H9 (cell line): ENCODE measurements at regions not wholly inside any gene's neighbourhood (a gene's known extent, or its start where the extent isn't known, plus 50 kb on each side); places are given as distances from the start of the nearest gene placed in this dataset.

Experiments used
- DNase-seq: peaks from one replicate; pipeline ENCODE4 v3.0.0-alpha.2; 2017
- H2AFZ ChIP-seq: one replicate; pipeline ENCODE4 v1.6.1; 2013; ENCODE audit warnings: mild to moderate bottlenecking, low read length, control low read depth, moderate library complexity
- H2AK5ac ChIP-seq: 2 replicates; pipeline ENCODE4 v1.6.1; 2013; ENCODE audit warnings: low read length, control low read depth, mixed read lengths; ENCODE audit not compliant: insufficient read length
- H2BK120ac ChIP-seq: one replicate; pipeline ENCODE4 v1.6.1; 2013; ENCODE audit warnings: low read depth, mild to moderate bottlenecking, low read length, control low read depth, inconsistent platforms; ENCODE audit not compliant: poor library complexity, severe bottlenecking
- H2BK12ac ChIP-seq: 2 replicates; pipeline ENCODE4 v1.6.1; 2013; ENCODE audit warnings: low read length, control low read depth, mixed read lengths, low read depth; ENCODE audit not compliant: insufficient read length
- H2BK15ac ChIP-seq: 2 replicates; pipeline ENCODE4 v1.6.1; 2013; ENCODE audit warnings: low read depth, low read length, control low read depth
- H2BK20ac ChIP-seq: one replicate; pipeline ENCODE4 v1.6.1; 2013; ENCODE audit warnings: low read depth, mild to moderate bottlenecking, low read length, control low read depth, inconsistent platforms; ENCODE audit not compliant: poor library complexity, severe bottlenecking
- H2BK5ac ChIP-seq: 2 replicates; pipeline ENCODE4 v1.6.1; 2013; ENCODE audit warnings: low read length, control low read depth, mixed read lengths; ENCODE audit not compliant: insufficient read length
- H3K14ac ChIP-seq: 2 replicates; pipeline ENCODE4 v1.6.1; 2013; ENCODE audit warnings: low read length, control low read depth; ENCODE audit not compliant: insufficient read depth
- H3K18ac ChIP-seq: 2 replicates; pipeline ENCODE4 v1.6.1; 2013; ENCODE audit warnings: low read depth, mild to moderate bottlenecking, mixed read lengths, low read length, control low read depth; ENCODE audit not compliant: insufficient read length
- H3K23ac ChIP-seq: 2 replicates; pipeline ENCODE4 v1.6.1; 2013; ENCODE audit warnings: low read length, control low read depth, mixed read lengths, low read depth; ENCODE audit not compliant: insufficient read length
- H3K23me2 ChIP-seq: 2 replicates; pipeline ENCODE4 v1.6.1; 2013; ENCODE audit warnings: low read depth, mild to moderate bottlenecking, mixed read lengths, low read length, control low read depth; ENCODE audit not compliant: insufficient read length, poor library complexity, severe bottlenecking
- H3K27ac ChIP-seq: 2 replicates; pipeline ENCODE4 v1.5.1; 2013; ENCODE audit warnings: low read length, control low read depth, mixed read lengths, low read depth; ENCODE audit not compliant: insufficient read length
- H3K27me3 ChIP-seq: 2 replicates; pipeline ENCODE4 v1.6.1; 2013; ENCODE audit warnings: low read length, control low read depth, inconsistent platforms; ENCODE audit not compliant: insufficient read depth
- H3K4ac ChIP-seq: 2 replicates; pipeline ENCODE4 v1.6.1; 2013; ENCODE audit warnings: low read depth, mild to moderate bottlenecking, control low read depth, inconsistent platforms, low read length, moderate library complexity
- H3K4me1 ChIP-seq: 2 replicates; pipeline ENCODE4 v1.6.1; 2013; ENCODE audit warnings: low read length, control low read depth, inconsistent platforms; ENCODE audit not compliant: insufficient read depth
- H3K4me2 ChIP-seq: 2 replicates; pipeline ENCODE4 v1.6.1; 2013; ENCODE audit warnings: low read length, control low read depth, mixed read lengths; ENCODE audit not compliant: insufficient read length, insufficient read depth
- H3K56ac ChIP-seq: 2 replicates; pipeline ENCODE4 v1.6.1; 2013; ENCODE audit warnings: low read depth, mild to moderate bottlenecking, mixed read lengths, low read length, control low read depth; ENCODE audit not compliant: insufficient read length
- H3K79me1 ChIP-seq: 2 replicates; pipeline ENCODE4 v1.6.1; 2013; ENCODE audit warnings: low read depth, mild to moderate bottlenecking, moderate library complexity, low read length, control low read depth, inconsistent platforms; ENCODE audit not compliant: insufficient read depth, poor library complexity, severe bottlenecking
- H3K79me2 ChIP-seq: 2 replicates; pipeline ENCODE4 v1.6.1; 2013; ENCODE audit warnings: low read length, control low read depth, inconsistent platforms; ENCODE audit not compliant: insufficient read depth
- H3K9ac ChIP-seq: 2 replicates; pipeline ENCODE4 v1.6.1; 2013; ENCODE audit warnings: low read length, control low read depth, mixed read lengths; ENCODE audit not compliant: insufficient read length; ENCODE audit errors: extremely low read depth
- H3K9me3 ChIP-seq: one replicate; pipeline ENCODE4 v1.6.1; 2013; ENCODE audit warnings: low read depth, low read length, inconsistent platforms; ENCODE audit not compliant: control insufficient read depth
- H3T11ph ChIP-seq: one replicate; pipeline ENCODE4 v1.6.1; 2013; ENCODE audit warnings: mild to moderate bottlenecking, low read length, control low read depth, inconsistent platforms
- H4K20me1 ChIP-seq: one replicate; pipeline ENCODE4 v1.6.1; 2013; ENCODE audit not compliant: control insufficient read depth, insufficient read length, insufficient read depth
- H4K5ac ChIP-seq: 2 replicates; pipeline ENCODE4 v1.6.1; 2013; ENCODE audit warnings: low read depth, mild to moderate bottlenecking, mixed read lengths, low read length, control low read depth; ENCODE audit not compliant: insufficient read length
- H4K8ac ChIP-seq: replicated peaks from 2 replicates; pipeline ENCODE4 v1.6.1; 2013; ENCODE audit warnings: low read length, control low read depth, mixed read lengths, low read depth; ENCODE audit not compliant: insufficient read length
- H4K91ac ChIP-seq: 2 replicates; pipeline ENCODE4 v1.6.1; 2013; ENCODE audit warnings: low read depth, mild to moderate bottlenecking, moderate library complexity, mixed read lengths, low read length, control low read depth; ENCODE audit not compliant: insufficient read length
- H3K27ac Mint-ChIP-seq, 3 experiments: 2 replicates in 2 of 3; 3 replicates in 1 of 3; pipeline ENCODE4 v1.8.0; 2020 to 2021; ENCODE audit warnings: mixed read lengths in 3 of 3, mild to moderate bottlenecking in 1 of 3, moderate library complexity in 1 of 3
- H3K27me3 Mint-ChIP-seq: 2 replicates; pipeline ENCODE4 v1.8.0; 2021; ENCODE audit warnings: low read depth, mild to moderate bottlenecking, moderate library complexity, mixed read lengths
- H3K36me3 Mint-ChIP-seq, 3 experiments: 2 replicates in 2 of 3; 3 replicates in 1 of 3; pipeline ENCODE4 v1.8.0; 2020 to 2021; ENCODE audit warnings: low read depth in 3 of 3, mixed read lengths in 3 of 3; ENCODE audit not compliant: insufficient read depth in 1 of 3
- H3K4me1 Mint-ChIP-seq, 2 experiments: 2 replicates each; pipeline ENCODE4 v1.8.0; 2020; ENCODE audit warnings: mixed read lengths in 2 of 2
- H3K4me3 Mint-ChIP-seq, 2 experiments: 2 replicates in 1 of 2; 3 replicates in 1 of 2; pipeline ENCODE4 v1.8.0; 2020 to 2021; ENCODE audit warnings: mild to moderate bottlenecking in 2 of 2, mixed read lengths in 2 of 2, moderate library complexity in 1 of 2
- H3K9me3 Mint-ChIP-seq, 2 experiments: 2 replicates in 1 of 2; 3 replicates in 1 of 2; pipeline ENCODE4 v1.8.0; 2020; ENCODE audit warnings: mild to moderate bottlenecking in 2 of 2, mixed read lengths in 2 of 2, moderate library complexity in 1 of 2
- CTCF ChIP-seq: fragments of 200-600 bp; sonication (generic); conservative IDR thresholded peaks from 3 replicates; pipeline ENCODE4 v1.8.0; 2021; ENCODE audit warnings: antibody characterized with exemption, mild to moderate bottlenecking
- WGBS: extraction: QIAGEN DNeasy Blood & Tissue Kit; methylation state at CpG from one replicate; pipeline ENCODE4 v1.1.7; 2013; ENCODE audit warnings: missing lambda C conversion rate, low lambda C conversion rate, mixed read lengths; ENCODE audit not compliant: insufficient read length; ENCODE audit errors: extremely low coverage; 5-methylcytosine and 5-hydroxymethylcytosine counted together

GRCh38 chr16:48850097-48850770 is 240.3 kb upstream of the N4BP1 start:
- Mint-ChIP-seq H3K36me3 (no peaks in the 10 kb centered on the region; a peak in 1 of 7 replicates), H3K27me3 (peaks cover 12% of the 10 kb centered on the region), H3K27ac (no peak overlapping the region), H3K4me3 (no peak overlapping the region), H3K9me3 (no peaks in the 10 kb centered on the region; a peak in 1 of 5 replicates), H3K4me1 (no peaks in the 10 kb centered on the region)
- Histone ChIP-seq H2AK5ac (no peak overlapping the region), H2AFZ (no peak overlapping the region), H4K91ac (no peak overlapping the region), H3K27me3 (no peaks in the 10 kb centered on the region), H3K9ac (no peak overlapping the region), H3K4ac (no peak overlapping the region), H4K20me1 (no peaks in the 10 kb centered on the region), H3K9me3 (no peaks in the 10 kb centered on the region), H3K79me1 (no peaks in the 10 kb centered on the region), H2BK5ac (no peak overlapping the region), H2BK20ac (no peak overlapping the region), H3K18ac (no peak overlapping the region), H3K27ac (no peak overlapping the region), H2BK15ac (no peak overlapping the region), H3K14ac (no peak overlapping the region), H2BK12ac (no peak overlapping the region), H3K79me2 (no peaks in the 10 kb centered on the region), H3T11ph (no peak overlapping the region), H3K4me2 (no peak overlapping the region), H3K4me1 (no peaks in the 10 kb centered on the region), H4K5ac (no peak overlapping the region), H3K23me2 (no peaks in the 10 kb centered on the region), H2BK120ac (no peak overlapping the region), H3K23ac (no peak overlapping the region), H4K8ac (no peak overlapping the region), H3K56ac (no peak overlapping the region)
- no CpG with 5 or more reads among the region's 7 CpGs for WGBS
- DNase-seq, result no peak
- no peak for TF ChIP-seq CTCF
